Lower lobe of right lung (tissue), 2 donors: ENCODE measurements at regions not wholly inside any gene's neighbourhood (a gene's known extent, or its start where the extent isn't known, plus 50 kb on each side); places are given as distances from the start of the nearest gene placed in this dataset.

Source experiments
- ATAC-seq, 2 donors: fragments of 200-7000 bp; cut with Tn5 transposase; one replicate each; pipeline ENCODE4 v1.9.1; 2020 to 2022; ENCODE audit warnings: mild to moderate bottlenecking in 2 of 2, moderate library complexity in 2 of 2
- DNase-seq: peaks from one replicate; pipeline ENCODE4 v3.0.0-alpha.2; 2020
- H3K27ac ChIP-seq: fragments of 200-600 bp; one replicate; pipeline ENCODE4 v1.8.0; 2022
- H3K27me3 ChIP-seq: fragments of 200-600 bp; one replicate; pipeline ENCODE4 v1.8.0; 2022; ENCODE audit warnings: low read depth
- H3K36me3 ChIP-seq: fragments of 200-600 bp; one replicate; pipeline ENCODE4 v1.8.0; 2022; ENCODE audit warnings: mild to moderate bottlenecking
- H3K4me1 ChIP-seq: fragments of 200-600 bp; one replicate; pipeline ENCODE4 v1.8.0; 2022
- H3K4me3 ChIP-seq: fragments of 200-600 bp; one replicate; pipeline ENCODE4 v1.8.0; 2022; ENCODE audit warnings: mild to moderate bottlenecking
- H3K9me3 ChIP-seq: fragments of 200-600 bp; one replicate; pipeline ENCODE4 v1.8.0; 2022
- intact Hi-C: fragments of 100-400 bp; cut with DNase I; formaldehyde crosslinking; loops from one replicate; pipeline ENCODE4 v1.11.0; 2022
- TF ChIP-seq, protein P1 (sequence below): fragments of 200-600 bp; IDR thresholded peaks from one replicate; pipeline ENCODE4 v1.8.0; 2022; ENCODE audit warnings: antibody characterized with exemption, mild to moderate bottlenecking
- donor health status: DM: no; HTN: yes; CAD: no; lungs with severe emphysema.

GRCh38 chr5:74382123-74382855 is 258.2 kb downstream of the ENC1 start:
- Histone ChIP-seq H3K4me1 (peaks cover 19% of the 10 kb centered on the region), H3K27me3 (no peaks in the 10 kb centered on the region), H3K4me3 (no peak overlapping the region), H3K36me3 (no peaks in the 10 kb centered on the region), H3K27ac (no peak overlapping the region), H3K9me3 (no peaks in the 10 kb centered on the region)
- DNase-seq = no peak
- intact Hi-C loops = no loop called here
- TF ChIP-seq, protein P1, sequence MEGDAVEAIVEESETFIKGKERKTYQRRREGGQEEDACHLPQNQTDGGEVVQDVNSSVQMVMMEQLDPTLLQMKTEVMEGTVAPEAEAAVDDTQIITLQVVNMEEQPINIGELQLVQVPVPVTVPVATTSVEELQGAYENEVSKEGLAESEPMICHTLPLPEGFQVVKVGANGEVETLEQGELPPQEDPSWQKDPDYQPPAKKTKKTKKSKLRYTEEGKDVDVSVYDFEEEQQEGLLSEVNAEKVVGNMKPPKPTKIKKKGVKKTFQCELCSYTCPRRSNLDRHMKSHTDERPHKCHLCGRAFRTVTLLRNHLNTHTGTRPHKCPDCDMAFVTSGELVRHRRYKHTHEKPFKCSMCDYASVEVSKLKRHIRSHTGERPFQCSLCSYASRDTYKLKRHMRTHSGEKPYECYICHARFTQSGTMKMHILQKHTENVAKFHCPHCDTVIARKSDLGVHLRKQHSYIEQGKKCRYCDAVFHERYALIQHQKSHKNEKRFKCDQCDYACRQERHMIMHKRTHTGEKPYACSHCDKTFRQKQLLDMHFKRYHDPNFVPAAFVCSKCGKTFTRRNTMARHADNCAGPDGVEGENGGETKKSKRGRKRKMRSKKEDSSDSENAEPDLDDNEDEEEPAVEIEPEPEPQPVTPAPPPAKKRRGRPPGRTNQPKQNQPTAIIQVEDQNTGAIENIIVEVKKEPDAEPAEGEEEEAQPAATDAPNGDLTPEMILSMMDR = no peak
- ATAC-seq = no peak

DNA sequence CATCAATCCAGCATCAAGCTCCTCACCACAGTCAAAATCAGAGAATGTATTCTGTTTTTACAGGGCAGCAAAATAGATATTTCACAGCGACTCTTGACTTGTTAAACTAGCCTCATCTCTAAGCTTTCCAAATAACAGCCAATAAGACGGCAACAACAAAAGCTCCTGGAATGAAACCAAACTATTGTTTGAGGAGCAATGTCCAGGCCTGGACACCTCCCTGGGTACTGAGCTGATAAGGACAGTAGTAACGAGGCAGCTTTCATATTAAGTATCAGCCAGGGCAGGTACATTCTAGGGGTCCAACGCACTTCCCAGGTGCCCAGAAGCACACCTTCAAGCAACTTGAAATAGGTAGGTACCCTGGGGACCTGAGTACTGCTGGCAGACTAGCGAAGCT is 260.3 kb downstream of the ENC1 start:
- no peak overlapping the region for H3K27ac ChIP-seq
- intact Hi-C loops = no loop called here
- H3K4me3 ChIP-seq = no peak overlapping the region
- TF ChIP-seq, protein P1 = no peak
- H3K4me1 ChIP-seq = peaks cover 19% of the 10 kb centered on the region
- H3K27me3 ChIP-seq = no peaks in the 10 kb centered on the region
- no peaks in the 10 kb centered on the region for H3K9me3 ChIP-seq
- no peaks in the 10 kb centered on the region for H3K36me3 ChIP-seq
- no peak for DNase-seq
- no peak for ATAC-seq

GRCh38 chr5:74378464-74378863 is 262.1 kb downstream of the ENC1 start:
- TF ChIP-seq, protein P1 = no peak

GRCh38 chr5:74376187-74376586 is 264.3 kb downstream of the ENC1 start:
- ATAC-seq (no peak), DNase-seq (no peak)
- no peaks in the 10 kb centered on the region for H3K9me3 ChIP-seq
- H3K27ac ChIP-seq = no peak overlapping the region
- no peaks in the 10 kb centered on the region for H3K36me3 ChIP-seq
- no peaks in the 10 kb centered on the region for H3K4me1 ChIP-seq
- intact Hi-C loops = no loop called here
- TF ChIP-seq, protein P1 = no peak
- no peak overlapping the region for H3K4me3 ChIP-seq
- H3K27me3 ChIP-seq = no peaks in the 10 kb centered on the region

More at GRCh38 chr5:74378464-74378863, 262.1 kb downstream of the ENC1 start:
- Histone ChIP-seq H3K27ac (no peak overlapping the region), H3K27me3 (no peaks in the 10 kb centered on the region), H3K36me3 (no peaks in the 10 kb centered on the region), H3K4me1 (peaks cover 7% of the 10 kb centered on the region), H3K9me3 (no peaks in the 10 kb centered on the region), H3K4me3 (no peak overlapping the region)
- DNase-seq = no peak
- intact Hi-C loops = no loop called here
- ATAC-seq = no peak

GRCh38 chr5:74375271-74375670 is 265.3 kb downstream of the ENC1 start:
- TF ChIP-seq, protein P1 = no peak
- Histone ChIP-seq H3K27me3 (no peaks in the 10 kb centered on the region), H3K36me3 (no peaks in the 10 kb centered on the region), H3K27ac (no peak overlapping the region), H3K9me3 (no peaks in the 10 kb centered on the region), H3K4me3 (no peak overlapping the region), H3K4me1 (peaks cover 9% of the 10 kb centered on the region)
- no peak for DNase-seq
- no peak for ATAC-seq
- intact Hi-C loops = no loop called here
